C1 segment of cervical spinal cord (tissue), 14 donors: ENCODE measurements at regions not wholly inside any gene's neighbourhood (a gene's known extent, or its start where the extent isn't known, plus 50 kb on each side); places are given as distances from the start of the nearest gene placed in this dataset.
"Not testable (repeated sequence)": the region's sequence is repeated elsewhere in the genome, so short reads cannot be mapped to it uniquely, and the experiment has no call there.

Source experiments
- DNase-seq, 14 donors: peaks; one replicate each; lab custom pipeline; 2025; lab: John Stamatoyannopoulos, UW

DNA sequence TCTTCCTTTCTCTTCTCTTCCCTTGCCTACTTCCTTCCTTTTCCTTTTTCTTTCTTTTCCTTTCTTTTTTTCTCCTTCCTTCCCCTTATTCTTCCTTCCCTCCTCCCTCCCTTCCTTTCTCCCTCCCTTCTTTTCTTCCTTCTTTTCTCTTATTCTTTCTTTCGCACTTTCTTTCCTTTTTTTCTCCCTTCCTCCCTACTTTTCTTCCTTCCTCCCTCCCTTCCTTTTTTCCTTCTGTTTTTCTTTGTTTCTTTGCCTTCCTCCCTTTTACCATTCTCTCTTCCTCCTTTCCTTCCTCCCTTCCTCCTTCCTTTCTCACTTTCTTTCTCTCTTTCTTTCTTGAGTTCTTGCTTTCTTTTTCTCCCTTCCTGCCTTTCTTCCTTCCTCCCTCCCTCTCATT is 416.5 kb downstream of the ANKRD30B start:
- not testable (repeated sequence) for DNase-seq

DNA sequence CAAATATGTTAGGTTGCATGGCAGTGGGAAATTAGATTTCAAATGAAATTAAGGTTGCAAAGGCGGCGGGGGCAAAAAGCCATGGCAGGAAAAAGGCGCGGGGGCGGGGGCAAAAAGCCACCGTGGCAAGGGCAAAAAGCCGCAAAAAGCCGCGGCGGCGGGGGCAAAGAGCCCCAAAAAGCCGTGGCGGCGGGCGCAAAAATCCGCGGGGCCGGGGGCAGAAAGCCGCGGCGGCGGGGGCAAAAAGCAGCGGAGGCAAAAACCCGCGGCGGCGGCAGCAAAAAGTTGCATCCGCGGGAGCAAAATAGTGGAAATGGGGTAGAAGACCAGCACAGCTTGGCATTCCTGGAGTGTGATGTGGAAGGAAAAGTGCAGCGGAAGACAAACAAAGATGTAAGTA is 417.1 kb downstream of the ANKRD30B start:
- peak in 1 of 14 donors; percentile 2 for DNase-seq

DNA sequence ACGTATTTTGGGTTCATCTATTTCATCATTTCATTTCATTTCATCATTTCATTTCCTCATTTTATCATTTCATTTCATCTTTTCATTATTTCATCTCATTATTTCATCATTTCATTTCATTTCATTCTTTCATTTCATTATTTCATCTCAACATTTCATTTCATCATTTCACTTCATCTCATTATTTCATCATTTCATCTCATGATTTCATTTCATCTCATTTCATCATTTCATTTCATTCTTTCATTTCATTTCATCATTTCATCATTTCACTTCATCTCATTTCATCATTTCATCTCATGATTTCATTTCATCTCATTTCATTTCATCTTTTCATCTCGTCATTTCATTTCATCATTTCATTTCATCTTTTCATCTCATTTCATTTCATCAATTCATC is 445.1 kb downstream of the ANKRD30B start:
- DNase-seq = not testable (repeated sequence)

DNA sequence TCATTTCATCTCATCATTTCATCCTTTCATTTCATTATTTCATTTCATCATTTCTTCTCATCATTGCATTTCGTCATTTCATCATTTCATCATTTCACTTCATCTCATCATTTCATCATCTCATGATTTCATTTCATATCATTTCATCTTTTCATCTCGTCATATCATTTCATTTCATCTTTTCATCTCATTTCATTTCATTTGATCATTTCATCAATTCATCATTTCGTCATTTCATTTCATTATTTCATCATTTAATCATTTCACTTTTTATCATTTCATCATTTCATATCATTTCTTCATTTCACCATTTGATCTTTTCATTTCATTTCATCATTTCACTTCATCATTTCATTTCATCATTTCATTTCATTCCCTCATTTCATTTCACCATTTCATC is 445.8 kb downstream of the ANKRD30B start:
- not testable (repeated sequence) for DNase-seq

DNA sequence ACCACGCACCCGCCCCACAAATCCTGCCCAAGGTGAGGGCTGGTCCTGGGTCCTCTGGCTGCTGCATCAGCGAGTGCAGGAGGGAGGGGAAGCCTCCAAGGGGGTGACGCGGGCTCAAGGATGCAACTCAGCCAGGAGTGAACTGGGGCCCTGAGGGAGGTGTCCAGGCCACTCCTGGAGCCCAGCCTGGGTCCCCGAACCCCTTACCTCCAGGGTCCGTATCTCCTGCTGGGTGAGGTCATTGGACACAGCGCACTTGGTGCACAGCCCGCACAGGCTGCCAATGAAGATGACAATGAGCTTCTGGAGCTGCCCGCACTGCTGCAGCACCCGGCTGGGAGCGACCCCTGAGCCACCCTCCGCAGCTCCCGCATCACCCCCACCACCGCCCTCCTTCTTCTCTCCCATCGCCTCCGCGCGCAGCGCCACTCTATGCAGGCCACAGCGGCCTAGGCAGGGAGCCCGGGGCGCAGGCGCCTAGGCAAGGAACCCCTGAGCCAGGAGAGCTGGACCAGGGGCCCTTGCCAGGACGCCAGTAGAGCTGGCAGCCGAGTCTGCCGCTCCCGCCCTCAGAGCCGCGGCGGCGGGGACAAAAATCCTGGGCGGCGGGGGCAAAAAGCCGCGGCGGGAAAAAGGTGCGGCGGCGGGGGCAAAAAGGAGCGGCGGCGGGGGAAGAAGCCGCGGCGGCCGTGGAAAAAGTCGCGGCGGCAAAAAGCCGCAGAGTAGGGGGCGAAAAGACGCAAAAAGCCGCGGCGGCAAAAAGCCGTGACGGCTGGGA is 449.6 kb downstream of the ANKRD30B start:
- peak in 4 of 14 donors; percentile 9 to 49 (median 10) for DNase-seq

DNA sequence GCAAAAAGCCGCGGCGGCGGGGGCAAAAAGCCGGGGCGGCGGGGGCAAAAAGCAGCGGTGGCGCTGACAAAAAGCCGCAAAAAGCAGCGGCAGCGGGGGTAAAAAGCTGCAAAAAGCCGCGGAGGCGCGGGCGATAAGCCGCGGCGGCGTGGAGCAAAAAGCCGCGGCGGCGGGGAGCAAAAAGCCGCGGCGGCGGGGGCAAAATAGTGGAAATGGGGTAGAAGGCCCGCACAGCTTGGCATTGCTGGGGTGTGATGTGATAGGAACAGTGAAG is 450.1 kb downstream of the ANKRD30B start:
- peak in 1 of 14 donors; percentile 0 for DNase-seq
